Panc1 (cell line): ENCODE measurements at regions not wholly inside any gene's neighbourhood (a gene's known extent, or its start where the extent isn't known, plus 50 kb on each side); places are given as distances from the start of the nearest gene placed in this dataset.
"Not testable (repeated sequence)": the region's sequence is repeated elsewhere in the genome, so short reads cannot be mapped to it uniquely, and the experiment has no call there.

Experiments
- ATAC-seq: fragments of 200-7000 bp; cut with Tn5 transposase; 2 replicates; pipeline ENCODE4 v1.9.1; 2020; ENCODE audit warnings: mild to moderate bottlenecking, moderate library complexity
- BruUV-seq: library from RNA; stranded (reverse); fragments of 400-500 nt; replicated peaks from 2 replicates; lab custom pipeline; 2021; lab: Mats Ljungman, UMichigan
- CTCF ChIA-PET: fragments of 300-600 bp; sonication (Branson Sonifier 250); formaldehyde crosslinking; loops from one replicate; lab custom pipeline; 2022; ENCODE audit warnings: antibody characterized with exemption; lab: Charles Lee
- POLR2A ChIA-PET: fragments of 300-600 bp; sonication (Branson Sonifier 250); formaldehyde crosslinking; loops from one replicate; lab custom pipeline; 2022; ENCODE audit warnings: antibody characterized with exemption; lab: Charles Lee
- DNase-seq: peaks from one replicate; pipeline ENCODE4 v3.0.0-alpha.2; 2010; ENCODE audit warnings: low read depth, low spot score
- H3K27ac ChIP-seq: 2 replicates; pipeline ENCODE4 v1.5.1; 2011; ENCODE audit warnings: mild to moderate bottlenecking, low read length, inconsistent platforms
- H3K27me3 ChIP-seq: fragments of 200-500 bp; sonication (Bioruptor generic); 2 replicates; pipeline ENCODE4 v1.6.0; 2014; ENCODE audit warnings: low read length, inconsistent platforms; ENCODE audit not compliant: control insufficient read depth, insufficient read depth
- H3K36me3 ChIP-seq: fragments of 200-500 bp; sonication (Bioruptor generic); 2 replicates; pipeline ENCODE4 v1.5.1; 2014; ENCODE audit warnings: inconsistent platforms, mild to moderate bottlenecking, low read length, moderate library complexity; ENCODE audit not compliant: control insufficient read depth, insufficient read depth
- H3K4me1 ChIP-seq: 2 replicates; pipeline ENCODE4 v1.5.1; 2011; ENCODE audit warnings: inconsistent platforms, mild to moderate bottlenecking, low read length, moderate library complexity; ENCODE audit not compliant: control insufficient read depth, insufficient read depth
- H3K4me3 ChIP-seq, 2 experiments: 2 replicates each; pipeline ENCODE4 v1.5.1; 2011 to 2012; ENCODE audit warnings: low read depth in 2 of 2, low read length in 2 of 2, mild to moderate bottlenecking in 2 of 2, inconsistent platforms in 1 of 2, moderate library complexity in 1 of 2
- H3K9me3 ChIP-seq: fragments of 200-500 bp; sonication (Bioruptor generic); 2 replicates; pipeline ENCODE4 v1.5.1; 2014; ENCODE audit warnings: low read depth, mild to moderate bottlenecking, inconsistent platforms, low read length, moderate library complexity; ENCODE audit not compliant: control insufficient read depth, insufficient read depth
- POLR2AphosphoS5 ChIP-seq: IDR thresholded peaks from 2 replicates; pipeline ENCODE4 v1.6.1; 2012; ENCODE audit warnings: mild to moderate bottlenecking, low read depth, low read length, moderate library complexity
- SIN3A ChIP-seq: IDR thresholded peaks from 2 replicates; pipeline ENCODE4 v1.6.1; 2012; ENCODE audit warnings: low read depth, mild to moderate bottlenecking, low read length, moderate library complexity, borderline replicate concordance; ENCODE audit not compliant: insufficient read depth
- TCF7L2 ChIP-seq: IDR thresholded peaks from 2 replicates; pipeline ENCODE4 v1.6.1; 2011; ENCODE audit warnings: mild to moderate bottlenecking, low read depth, low read length, inconsistent platforms
- in situ Hi-C: cut with HindIII; loops from 2 replicates; pipeline ENCODE4 v1.10.0; 2016; ENCODE audit warnings: low sequenced_read_pairs, low pct_unique_long_range_greater_than_20kb
- intact Hi-C: fragments of 100-400 bp; cut with micrococcal nuclease; formaldehyde crosslinking; loops from one replicate; pipeline ENCODE4 v1.10.0; 2022; ENCODE audit not compliant: unreplicated experiment
- TF ChIP-seq, protein P1 (sequence below), 2 experiments: IDR thresholded peaks; 2 replicates each; pipeline ENCODE4 v1.6.1; 2011 to 2012; ENCODE audit warnings: low read depth in 2 of 2, control low read depth in 1 of 2, low read length in 1 of 2, mild to moderate bottlenecking in 1 of 2, moderate library complexity in 1 of 2; ENCODE audit not compliant: insufficient read depth in 1 of 2
- TF ChIP-seq, protein P2 (sequence below): fragments of 450-650 bp; IDR thresholded peaks from 2 replicates; pipeline ENCODE4 v1.5.1; 2017; ENCODE audit warnings: mild to moderate bottlenecking

DNA sequence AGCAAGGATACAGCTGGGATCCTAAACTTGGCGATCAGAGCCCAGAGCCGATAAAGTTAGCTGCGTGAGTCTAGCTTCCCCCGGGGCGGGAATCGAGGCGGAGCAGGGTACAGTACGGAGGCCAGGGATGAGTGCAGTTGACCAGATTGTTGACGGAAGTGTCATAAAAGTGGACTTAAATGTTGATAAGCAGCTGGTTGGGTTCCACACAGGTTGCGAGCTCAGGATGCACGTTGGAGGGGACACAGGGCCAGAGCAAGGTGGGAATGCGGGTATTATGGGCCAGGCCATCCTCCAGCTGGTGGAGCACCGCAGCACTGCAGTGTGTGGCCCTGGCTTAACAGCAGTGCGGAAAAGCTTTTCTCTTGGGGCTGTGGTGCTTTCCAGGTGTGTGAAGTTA lies 76.0 kb upstream of the PZP start:
- POLR2A ChIA-PET, CTCF ChIA-PET, BruUV-seq, intact Hi-C loops, H3K9me3 ChIP-seq, H3K27me3 ChIP-seq, H3K4me1 ChIP-seq, DNase-seq, H3K36me3 ChIP-seq, in situ Hi-C loops: not testable (repeated sequence)
- peak; percentile 71 for ATAC-seq
- peak overlapping the region; percentile 54 for H3K27ac ChIP-seq
- peak overlapping the region; percentile 51 to 63 for H3K4me3 ChIP-seq

DNA sequence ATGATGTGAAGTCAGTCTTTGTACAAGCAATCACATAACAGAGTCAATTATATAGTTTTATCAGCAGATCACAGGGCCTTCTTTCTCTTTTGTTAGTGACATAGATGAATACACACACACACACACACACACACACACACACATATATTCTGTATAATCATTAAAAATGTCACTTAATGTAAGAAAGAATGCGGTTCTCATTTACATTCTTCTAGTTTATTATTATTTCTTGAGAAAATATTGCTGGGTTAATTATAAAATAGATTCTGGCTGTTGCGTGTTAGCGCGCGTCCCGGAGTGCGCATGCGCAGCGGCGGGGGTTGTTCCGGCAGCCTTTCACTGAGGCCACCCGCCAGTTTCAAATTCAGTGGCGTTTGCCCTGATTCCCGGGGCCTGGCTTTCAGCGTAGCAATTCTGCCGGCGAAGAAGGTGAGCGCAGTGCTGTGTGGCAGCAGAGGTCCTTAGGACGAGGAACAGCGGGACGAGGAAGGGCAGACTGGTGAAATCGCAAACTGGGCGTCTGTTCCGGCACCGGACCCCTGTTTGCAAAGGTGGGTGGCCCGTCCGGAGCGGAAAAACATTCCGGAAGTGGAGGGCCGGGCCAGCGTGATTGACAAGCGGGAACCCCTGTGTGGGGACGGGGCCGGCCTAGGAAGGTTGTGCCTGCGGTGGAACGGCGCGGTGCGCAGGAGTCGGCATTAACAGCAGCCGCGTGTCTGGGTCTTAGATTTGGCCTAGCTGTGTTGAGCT lies 75.3 kb upstream of the PZP start:
- H3K36me3 ChIP-seq, CTCF ChIA-PET, H3K9me3 ChIP-seq, H3K27me3 ChIP-seq, POLR2A ChIA-PET, H3K4me1 ChIP-seq, intact Hi-C loops, in situ Hi-C loops: not testable (repeated sequence)
- DNase-seq = peak; percentile 33
- H3K4me3 ChIP-seq = peak overlapping the region; percentile 51 to 63
- peak overlapping the region; percentile 60 for H3K27ac ChIP-seq
- BruUV-seq = TSS peak; percentile 66
- ATAC-seq = peak; percentile 100

DNA sequence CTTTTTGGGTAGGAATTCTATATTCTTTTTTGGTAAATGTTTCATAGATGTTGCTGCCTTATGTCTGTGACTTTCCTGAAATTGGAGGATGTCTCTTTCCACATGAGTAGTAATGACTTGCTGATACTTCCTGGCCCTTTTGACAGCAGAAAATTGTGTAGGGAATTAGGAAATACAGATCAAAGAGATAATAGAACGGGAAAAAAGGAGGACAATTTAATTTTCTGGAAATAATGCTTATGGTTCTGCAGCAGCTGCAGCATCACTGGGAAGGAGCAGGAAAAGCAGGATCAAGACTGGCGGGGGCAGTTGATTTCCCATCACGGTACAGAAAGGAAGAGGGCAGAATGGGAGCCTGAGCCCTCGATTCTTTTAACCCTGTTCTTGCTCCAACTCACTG lies 68.8 kb upstream of the PZP start:
- ATAC-seq (no peak), DNase-seq (no peak)
- TF ChIP-seq, protein P1, sequence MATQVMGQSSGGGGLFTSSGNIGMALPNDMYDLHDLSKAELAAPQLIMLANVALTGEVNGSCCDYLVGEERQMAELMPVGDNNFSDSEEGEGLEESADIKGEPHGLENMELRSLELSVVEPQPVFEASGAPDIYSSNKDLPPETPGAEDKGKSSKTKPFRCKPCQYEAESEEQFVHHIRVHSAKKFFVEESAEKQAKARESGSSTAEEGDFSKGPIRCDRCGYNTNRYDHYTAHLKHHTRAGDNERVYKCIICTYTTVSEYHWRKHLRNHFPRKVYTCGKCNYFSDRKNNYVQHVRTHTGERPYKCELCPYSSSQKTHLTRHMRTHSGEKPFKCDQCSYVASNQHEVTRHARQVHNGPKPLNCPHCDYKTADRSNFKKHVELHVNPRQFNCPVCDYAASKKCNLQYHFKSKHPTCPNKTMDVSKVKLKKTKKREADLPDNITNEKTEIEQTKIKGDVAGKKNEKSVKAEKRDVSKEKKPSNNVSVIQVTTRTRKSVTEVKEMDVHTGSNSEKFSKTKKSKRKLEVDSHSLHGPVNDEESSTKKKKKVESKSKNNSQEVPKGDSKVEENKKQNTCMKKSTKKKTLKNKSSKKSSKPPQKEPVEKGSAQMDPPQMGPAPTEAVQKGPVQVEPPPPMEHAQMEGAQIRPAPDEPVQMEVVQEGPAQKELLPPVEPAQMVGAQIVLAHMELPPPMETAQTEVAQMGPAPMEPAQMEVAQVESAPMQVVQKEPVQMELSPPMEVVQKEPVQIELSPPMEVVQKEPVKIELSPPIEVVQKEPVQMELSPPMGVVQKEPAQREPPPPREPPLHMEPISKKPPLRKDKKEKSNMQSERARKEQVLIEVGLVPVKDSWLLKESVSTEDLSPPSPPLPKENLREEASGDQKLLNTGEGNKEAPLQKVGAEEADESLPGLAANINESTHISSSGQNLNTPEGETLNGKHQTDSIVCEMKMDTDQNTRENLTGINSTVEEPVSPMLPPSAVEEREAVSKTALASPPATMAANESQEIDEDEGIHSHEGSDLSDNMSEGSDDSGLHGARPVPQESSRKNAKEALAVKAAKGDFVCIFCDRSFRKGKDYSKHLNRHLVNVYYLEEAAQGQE (IDR thresholded peaks at IDR 0.05; ENCODE audit: insufficient read depth in 1 of 2, low read depth in 2 of 2, low read length in 1 of 2) = no peak
- no peak for TF ChIP-seq SIN3A
- ChIA-PET POLR2A (no interaction called here), CTCF (no interaction called here)
- no peaks in the 10 kb centered on the region for H3K4me1 ChIP-seq
- in situ Hi-C loops (no loop called here), intact Hi-C loops (no loop called here)
- H3K4me3 ChIP-seq = no peak overlapping the region
- no peaks in the 10 kb centered on the region; the same call in 1 of the 2 replicates for H3K27me3 ChIP-seq
- H3K9me3 ChIP-seq = no peaks in the 10 kb centered on the region
- H3K36me3 ChIP-seq = no peaks in the 10 kb centered on the region
- no peak overlapping the region for H3K27ac ChIP-seq
- BruUV-seq = no TSS peak

DNA sequence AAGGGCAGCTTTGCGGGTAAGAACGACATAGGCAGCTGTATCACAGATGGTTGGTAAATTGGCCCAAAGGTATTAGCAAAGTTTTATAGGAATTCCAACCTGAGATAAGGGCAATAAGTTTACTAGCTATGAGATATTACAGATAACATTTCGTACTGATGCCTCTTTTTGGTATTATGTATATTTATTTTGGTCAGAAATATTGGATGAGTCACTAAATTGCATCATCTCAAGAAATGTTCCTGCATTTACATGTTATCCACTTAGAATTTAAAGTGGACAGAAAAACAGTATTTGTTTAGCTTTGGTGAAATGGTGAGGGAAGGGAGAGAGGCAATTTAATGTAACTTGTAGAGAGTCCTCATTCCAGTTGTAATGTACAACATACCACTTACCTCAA lies 65.1 kb upstream of the PZP start:
- Histone ChIP-seq H3K36me3 (no peaks in the 10 kb centered on the region), H3K4me1 (no peaks in the 10 kb centered on the region), H3K27me3 (no peaks in the 10 kb centered on the region; the same call in 1 of the 2 replicates), H3K27ac (no peak overlapping the region), H3K4me3 (no peak overlapping the region), H3K9me3 (no peaks in the 10 kb centered on the region)
- ChIA-PET POLR2A (no interaction called here), CTCF (no interaction called here)
- TF ChIP-seq TCF7L2 (no peak), POLR2AphosphoS5 (no peak), SIN3A (no peak)
- TF ChIP-seq, protein P1 (IDR thresholded peaks at IDR 0.05; ENCODE audit: insufficient read depth in 1 of 2, low read depth in 2 of 2, low read length in 1 of 2) = no peak
- TF ChIP-seq, protein P2, sequence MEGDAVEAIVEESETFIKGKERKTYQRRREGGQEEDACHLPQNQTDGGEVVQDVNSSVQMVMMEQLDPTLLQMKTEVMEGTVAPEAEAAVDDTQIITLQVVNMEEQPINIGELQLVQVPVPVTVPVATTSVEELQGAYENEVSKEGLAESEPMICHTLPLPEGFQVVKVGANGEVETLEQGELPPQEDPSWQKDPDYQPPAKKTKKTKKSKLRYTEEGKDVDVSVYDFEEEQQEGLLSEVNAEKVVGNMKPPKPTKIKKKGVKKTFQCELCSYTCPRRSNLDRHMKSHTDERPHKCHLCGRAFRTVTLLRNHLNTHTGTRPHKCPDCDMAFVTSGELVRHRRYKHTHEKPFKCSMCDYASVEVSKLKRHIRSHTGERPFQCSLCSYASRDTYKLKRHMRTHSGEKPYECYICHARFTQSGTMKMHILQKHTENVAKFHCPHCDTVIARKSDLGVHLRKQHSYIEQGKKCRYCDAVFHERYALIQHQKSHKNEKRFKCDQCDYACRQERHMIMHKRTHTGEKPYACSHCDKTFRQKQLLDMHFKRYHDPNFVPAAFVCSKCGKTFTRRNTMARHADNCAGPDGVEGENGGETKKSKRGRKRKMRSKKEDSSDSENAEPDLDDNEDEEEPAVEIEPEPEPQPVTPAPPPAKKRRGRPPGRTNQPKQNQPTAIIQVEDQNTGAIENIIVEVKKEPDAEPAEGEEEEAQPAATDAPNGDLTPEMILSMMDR = no peak
- ATAC-seq (no peak), DNase-seq (no peak)
- in situ Hi-C loops (no loop called here), intact Hi-C loops (no loop called here)
- no TSS peak for BruUV-seq
